ENCODE measurements at regions not wholly inside any gene's neighbourhood (a gene's known extent, or its start where the extent isn't known, plus 50 kb on each side); places are given as distances from the start of the nearest gene placed in this dataset.

GRCh38 chr4:174036111-174036510 is 247.4 kb downstream of the FBXO8 start:
- TF ChIP-seq CTCF (IDR thresholded peaks at IDR 0.05) (no peak), POLR2A (IDR thresholded peaks at IDR 0.05) (no peak)

Data from heart left ventricle (tissue), 13 donors.